ENCODE measurements at regions not wholly inside any gene's neighbourhood (a gene's known extent, or its start where the extent isn't known, plus 50 kb on each side); places are given as distances from the start of the nearest gene placed in this dataset.

DNA sequence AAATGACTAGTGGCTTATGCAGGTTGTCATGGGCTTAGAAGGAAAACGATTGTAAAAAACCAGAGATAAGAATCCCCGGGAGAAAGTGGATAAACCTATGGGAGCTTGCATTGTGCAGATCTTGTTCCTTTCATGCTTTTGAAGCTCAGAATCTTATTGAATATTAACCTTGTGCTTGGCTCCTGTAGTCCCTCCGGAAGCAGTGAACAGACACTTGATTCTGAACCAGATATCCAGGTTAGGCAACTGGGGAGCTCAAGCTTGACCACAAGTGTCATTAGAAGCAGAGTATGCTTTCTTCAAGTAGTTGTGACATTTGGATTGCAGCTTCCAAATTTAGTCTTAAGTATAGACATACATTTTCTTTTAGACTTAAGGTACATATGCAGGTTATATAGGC is 212.6 kb upstream of the MOCS1 start:
- no peak for TF ChIP-seq EZH2 (IDR thresholded peaks at IDR 0.05)
- no peak for TF ChIP-seq POLR2AphosphoS5 (IDR thresholded peaks at IDR 0.05; ENCODE audit: borderline replicate concordance, low read depth, low read length)
- no peak for TF ChIP-seq FOXP2 (optimal IDR thresholded peaks at IDR 0.05; ENCODE audit: control extremely low read depth, extremely low read length, insufficient read depth)

Measured in SK-N-MC (cell line).